ENCODE measurements at regions not wholly inside any gene's neighbourhood (a gene's known extent, or its start where the extent isn't known, plus 50 kb on each side); places are given as distances from the start of the nearest gene placed in this dataset.

DNA sequence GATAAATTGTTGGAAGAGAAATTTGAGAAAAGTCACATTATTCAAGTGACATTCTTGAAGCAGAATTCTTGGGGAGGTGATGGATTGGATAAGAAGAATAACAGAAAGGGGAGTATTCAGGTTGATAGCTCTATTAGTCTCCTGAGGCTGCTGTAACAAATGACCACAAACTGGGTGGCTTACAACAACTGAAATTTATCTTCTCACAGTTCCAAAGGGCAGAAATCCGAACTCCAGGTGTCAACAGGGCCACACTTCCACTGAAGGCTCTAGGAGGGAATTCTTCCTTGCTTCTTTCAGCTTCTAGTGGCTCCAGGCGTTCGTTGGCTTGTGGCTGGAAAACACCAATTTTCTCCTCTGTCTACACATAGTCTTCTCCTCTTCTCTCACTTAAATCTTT is 99.8 kb downstream of the TES start:
- ATAC-seq, result no peak

DNA sequence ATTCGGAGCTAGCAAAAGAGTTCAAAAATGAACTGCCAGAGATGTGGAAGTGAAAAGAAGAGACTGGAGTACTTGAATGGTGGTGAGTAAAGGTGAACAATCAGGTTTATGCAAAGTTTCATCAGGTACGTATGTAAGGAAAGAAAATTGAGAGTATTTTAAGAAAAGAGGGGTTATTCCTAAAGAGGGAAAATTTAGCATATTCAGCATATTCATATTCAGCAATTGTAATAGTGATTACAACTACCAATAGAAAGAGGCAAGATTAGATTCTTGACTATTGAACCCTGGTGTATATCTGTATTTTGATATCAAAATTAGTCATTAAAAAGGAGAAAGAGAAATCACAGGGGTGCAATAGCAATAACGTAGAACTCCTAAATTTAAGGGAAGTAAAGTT is 100.9 kb downstream of the TES start:
- no peak for ATAC-seq

GRCh38 chr7:116311816-116312471 is 101.6 kb downstream of the TES start:
- ATAC-seq, result peak; percentile 19 to 44

DNA sequence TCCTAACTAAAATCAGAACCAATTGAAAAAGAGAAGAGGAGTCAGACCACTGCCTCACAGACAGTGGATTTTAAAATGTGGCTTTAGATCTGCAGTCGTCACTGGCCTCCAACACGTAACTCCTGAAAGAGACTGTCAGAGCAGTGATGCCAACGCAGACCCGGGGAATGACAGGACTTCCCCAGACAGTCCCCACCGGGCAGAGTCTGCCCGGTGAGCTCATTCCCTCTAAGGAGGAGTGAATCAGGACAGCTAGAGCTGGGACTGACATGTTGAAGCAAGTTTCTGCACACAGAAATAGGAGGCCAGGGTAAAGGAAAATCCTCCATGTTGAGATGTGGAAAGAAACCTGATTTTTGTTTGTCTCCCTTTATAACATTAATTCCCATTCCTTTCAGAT is 105.0 kb downstream of the TES start:
- ATAC-seq, result no peak

GRCh38 chr7:116315803-116316202 is 105.5 kb downstream of the TES start:
- ATAC-seq, result no peak

- peak; percentile 92 to 95 for ATAC-seq
These were observed 106.7 kb downstream of the TES start for GRCh38 chr7:116316838-116317628.

- ATAC-seq, result no peak
These were observed 107.6 kb downstream of the TES start for GRCh38 chr7:116317907-116318306.

DNA sequence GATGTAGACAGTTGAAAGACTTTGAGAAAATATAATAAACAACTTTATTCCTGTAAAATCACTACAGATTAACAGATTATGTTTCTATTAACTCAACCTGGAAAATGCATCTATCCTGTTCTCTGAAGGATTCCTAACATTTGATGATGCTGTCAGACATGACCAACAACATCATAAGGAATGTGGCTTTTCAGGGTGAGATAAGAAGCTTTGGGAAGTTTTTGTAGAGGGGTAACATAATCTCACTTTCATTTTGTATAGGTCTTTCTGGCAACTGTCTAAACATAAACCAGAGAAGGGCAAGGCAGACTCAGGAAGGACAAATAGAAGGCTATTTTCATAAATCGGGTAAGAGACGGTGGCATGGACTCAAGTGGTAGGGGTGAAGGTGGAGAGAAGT is 112.2 kb downstream of the TES start:
- no peak for ATAC-seq

DNA sequence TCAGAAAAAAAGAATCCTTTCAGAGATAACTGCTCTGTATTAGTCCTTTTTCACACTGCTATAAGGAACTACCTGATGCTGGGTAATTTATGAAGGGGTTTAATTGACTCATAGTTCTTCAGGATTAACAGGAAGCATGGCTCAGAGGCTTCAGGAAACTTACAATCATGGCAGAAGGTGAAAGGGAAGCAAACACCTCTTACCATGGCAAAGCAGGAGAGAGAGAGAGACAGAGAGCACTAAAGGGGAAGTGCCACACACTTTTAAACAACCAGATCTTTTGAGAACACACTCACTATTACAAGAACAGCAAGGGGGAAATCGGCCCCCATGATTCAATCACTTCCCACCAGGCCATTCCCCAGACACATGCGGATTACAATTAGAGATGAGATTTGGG is 114.2 kb downstream of the TES start:
- ATAC-seq, result no peak

GRCh38 chr7:116325517-116325916 is 115.2 kb downstream of the TES start:
- no peak for ATAC-seq

DNA sequence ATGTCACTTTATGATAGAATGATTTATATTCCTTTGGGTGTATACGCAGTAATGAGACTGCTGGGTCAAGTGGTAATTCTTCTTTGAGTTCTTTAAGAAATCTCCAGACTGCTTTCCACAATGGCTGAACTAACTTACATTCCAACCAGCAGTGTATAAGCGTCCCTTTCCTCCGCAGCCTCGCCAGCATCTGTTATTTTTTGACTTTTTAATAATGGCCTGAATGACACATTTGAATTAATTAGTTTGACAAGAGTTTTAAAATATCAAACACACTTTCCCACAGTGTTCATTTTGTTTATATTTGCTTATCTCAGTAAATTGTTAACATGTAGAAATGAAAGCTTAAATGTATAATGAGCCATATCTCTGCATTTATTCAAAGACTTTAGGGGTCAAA is 116.8 kb downstream of the TES start:
- ATAC-seq, result no peak

DNA sequence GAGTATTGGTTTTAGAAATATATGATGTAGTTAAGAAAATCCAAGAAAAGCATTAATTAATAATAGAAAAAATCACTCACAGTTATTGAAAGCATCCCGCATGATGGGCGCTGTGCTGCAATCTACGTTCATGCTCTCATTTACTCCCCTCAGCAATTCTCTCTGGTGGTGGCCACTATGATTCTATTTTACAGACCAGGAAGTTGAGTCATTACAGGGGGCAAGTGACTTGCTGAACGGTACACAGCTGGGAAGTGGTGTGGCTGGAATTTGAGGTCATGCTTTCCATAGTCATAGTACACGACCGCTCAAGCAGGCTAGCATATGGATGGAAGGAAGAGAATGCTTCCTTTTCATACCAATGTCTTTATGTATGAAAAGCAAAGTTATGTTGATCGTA is 117.4 kb downstream of the TES start:
- no peak for ATAC-seq

GRCh38 chr7:116328161-116328560 is 117.8 kb downstream of the TES start:
- ATAC-seq, result no peak

- no peak for ATAC-seq
These were observed 119.6 kb downstream of the TES start for GRCh38 chr7:116329686-116330503.

GRCh38 chr7:116331020-116331419 is 120.7 kb downstream of the TES start:
- ATAC-seq, result no peak

GRCh38 chr7:116332766-116333165 is 122.4 kb downstream of the TES start:
- no peak for ATAC-seq

- ATAC-seq, result no peak
These were observed 124.2 kb downstream of the TES start for GRCh38 chr7:116334555-116334954.

- no peak for ATAC-seq
These were observed 126.7 kb downstream of the TES start for GRCh38 chr7:116337018-116337417.

DNA sequence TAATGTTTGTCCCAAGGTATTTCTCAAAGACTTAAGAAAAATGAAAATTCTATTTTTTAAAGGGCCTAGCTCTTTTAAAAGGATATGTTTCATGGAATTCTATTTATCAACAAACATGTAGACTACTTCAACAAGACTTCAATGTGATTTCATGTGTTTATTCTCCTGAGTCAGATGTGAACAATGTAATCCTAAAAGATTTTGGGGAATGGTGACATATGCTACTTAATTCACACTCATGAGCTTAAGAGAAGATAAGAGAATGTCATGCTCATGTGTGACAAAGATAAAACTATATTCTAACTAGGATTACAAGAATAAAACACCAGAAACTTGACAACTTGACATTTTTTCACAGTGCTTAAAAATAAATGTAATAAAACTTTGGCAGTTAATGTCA is 127.5 kb downstream of the TES start:
- ATAC-seq, result no peak

- no peak for ATAC-seq
These were observed 129.2 kb downstream of the TES start for GRCh38 chr7:116339564-116339963.

DNA sequence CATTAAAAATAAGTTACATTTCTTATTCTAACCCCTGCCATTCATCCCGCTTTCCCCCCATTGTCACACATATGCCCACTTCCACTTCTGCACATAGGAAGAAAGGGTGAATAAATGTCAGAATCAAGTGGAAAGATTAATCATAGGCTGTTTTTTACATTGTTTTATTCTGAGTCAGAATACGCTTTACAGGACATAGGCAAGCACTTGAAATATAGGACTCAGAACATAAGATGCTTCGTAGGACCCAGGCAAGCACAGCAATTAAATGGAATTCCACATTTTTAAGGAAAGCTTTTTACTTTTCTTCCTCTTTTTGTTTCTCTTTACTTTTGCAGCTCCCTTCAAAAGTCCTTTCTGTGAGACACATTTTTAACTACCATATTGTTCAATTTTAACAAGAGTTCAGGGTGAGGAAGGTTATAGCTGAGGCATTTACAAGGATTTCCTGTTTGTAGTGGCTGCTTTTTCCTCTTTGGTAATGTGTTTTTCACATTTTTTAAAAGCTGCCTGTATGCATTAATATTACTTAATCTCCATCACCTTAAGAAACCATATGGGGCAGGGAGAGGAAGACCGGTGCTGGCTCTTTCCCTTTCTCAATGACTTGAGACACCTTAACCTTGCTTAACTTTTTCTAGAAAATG is 130.0 kb downstream of the TES start:
- ATAC-seq, result no peak

DNA sequence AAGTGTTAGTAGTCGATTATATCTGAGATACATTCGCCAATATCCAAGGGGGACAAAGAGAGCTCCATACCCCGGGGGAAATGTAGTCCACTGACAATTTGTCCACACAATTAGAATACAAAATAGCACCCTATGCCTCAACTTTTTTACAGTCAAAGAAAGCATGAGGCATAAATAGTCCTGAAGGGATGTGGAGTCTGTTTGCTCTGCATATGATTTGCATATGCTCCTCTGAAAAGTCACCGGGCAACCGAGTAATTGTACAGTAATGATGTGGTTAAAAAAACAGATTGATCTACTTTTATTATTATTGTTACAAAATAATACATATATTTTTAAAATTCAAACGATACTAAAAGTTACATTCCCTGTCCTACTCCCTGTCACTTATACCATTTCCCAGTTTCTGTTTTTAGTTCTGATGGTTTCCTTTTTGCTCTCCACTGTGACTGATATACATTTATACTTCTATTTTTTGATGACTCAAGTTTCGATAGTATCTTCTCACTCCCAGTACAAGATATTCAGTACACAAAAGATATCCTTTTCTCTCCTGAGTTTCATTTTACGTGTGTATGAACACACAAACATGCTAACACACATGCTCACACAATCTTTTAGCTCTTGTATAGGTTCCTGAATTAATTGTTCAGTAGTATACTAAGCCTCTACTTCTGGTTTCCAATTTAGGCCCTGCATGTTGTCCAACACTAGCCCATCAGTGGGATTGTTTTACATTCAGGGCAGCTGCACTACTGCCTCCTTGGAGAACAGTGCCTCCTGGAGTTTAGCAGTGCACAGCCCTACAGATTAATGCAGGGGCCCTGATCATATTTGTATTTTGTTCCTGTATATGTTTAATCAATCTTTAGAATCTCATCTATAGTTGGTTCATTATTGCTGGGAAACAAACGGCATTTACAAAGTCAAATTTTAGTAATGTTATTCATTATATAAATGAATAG is 130.9 kb downstream of the TES start:
- ATAC-seq, result no peak

All from activated CD4-positive, CD25-positive, alpha-beta regulatory T cell treated with anti-CD3 and anti-CD28 coated beads, Interleukin-2, amount 50 U/mL, for 24 hours (primary cell).